ENCODE measurements at regions not wholly inside any gene's neighbourhood (a gene's known extent, or its start where the extent isn't known, plus 50 kb on each side); places are given as distances from the start of the nearest gene placed in this dataset.

DNA sequence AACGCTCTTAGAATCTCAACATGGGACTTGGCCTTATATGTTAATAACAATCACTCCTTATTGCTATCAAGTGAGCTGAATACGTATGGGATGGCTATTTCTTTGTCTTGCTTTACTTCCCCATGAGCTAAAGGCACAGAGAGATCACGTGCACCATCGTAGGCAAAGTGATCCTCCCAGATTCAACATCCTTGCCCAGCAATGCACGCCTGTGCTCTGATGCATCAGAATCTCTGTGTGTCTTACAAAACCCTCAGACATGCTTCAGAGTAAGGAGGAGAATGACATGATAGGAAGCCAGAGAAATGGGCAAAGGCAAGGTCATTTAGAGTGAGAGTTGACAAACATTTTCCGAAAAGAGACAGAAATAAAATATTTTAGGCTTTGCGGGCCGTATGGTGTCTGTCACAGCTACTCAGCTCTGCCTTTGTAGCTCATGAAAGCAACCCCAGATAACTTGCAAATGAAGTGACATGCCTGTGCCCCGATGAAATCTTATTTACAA lies 277.6 kb upstream of the CDH4 start:
- no peak for DNase-seq

DNA sequence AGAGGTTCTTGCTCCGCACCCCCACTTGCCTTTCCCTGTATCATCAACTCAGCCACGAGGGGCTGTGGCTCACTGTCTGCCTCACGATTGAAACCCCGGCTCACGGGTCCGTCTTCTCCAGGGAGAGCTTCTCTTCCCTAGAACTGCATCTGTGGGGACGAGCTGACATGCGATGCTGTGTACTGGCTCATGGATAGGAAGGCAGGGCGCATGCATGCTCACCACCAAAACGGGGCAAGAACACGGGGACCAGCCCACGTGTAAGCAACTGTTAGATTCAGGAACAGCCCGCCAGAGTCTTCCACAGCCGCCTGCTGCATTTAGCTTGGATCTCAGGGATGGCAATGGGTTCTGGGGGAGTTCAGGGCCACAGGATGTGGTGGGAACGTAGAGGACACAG lies 275.9 kb upstream of the CDH4 start:
- no peak for DNase-seq

DNA sequence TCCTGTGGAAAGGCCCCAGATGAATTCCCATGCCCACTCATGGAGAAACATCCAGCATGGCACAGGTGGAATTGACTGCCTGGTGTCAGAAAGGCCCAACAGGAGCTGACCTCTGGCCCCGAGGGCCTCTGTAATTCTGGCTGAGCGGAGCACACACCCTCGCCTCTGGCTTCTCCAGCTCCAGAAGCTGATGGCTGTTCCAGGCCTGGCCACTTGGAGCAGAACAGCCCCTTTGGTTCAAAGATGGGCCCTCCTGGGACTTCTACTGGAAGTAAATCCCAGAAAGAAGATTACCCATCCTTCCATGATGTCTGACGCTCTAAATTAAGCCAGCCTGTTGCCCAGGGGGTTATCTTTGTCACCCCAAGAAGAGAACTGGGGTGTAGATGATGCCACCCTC lies 275.1 kb upstream of the CDH4 start:
- no peak for DNase-seq

DNA sequence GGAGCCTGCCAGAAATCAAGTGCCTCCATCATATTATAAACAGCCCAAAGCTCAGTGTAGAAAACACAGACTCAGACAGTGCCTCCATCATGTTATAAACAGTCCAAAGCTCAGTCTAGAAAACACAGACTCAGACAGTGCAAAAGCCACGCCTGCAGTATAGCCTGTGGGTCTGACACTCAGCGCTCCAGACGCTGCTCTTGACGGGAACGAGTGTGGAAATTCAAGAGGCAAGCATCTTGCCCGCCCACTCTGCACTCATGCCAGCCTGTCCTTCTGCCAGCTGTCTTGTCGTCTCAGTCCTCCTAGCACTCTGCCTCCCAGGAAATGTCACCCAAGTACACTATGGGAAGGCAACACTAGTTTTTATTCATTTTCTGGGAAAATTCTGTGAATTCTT lies 274.2 kb upstream of the CDH4 start:
- peak; percentile 45 for DNase-seq

DNA sequence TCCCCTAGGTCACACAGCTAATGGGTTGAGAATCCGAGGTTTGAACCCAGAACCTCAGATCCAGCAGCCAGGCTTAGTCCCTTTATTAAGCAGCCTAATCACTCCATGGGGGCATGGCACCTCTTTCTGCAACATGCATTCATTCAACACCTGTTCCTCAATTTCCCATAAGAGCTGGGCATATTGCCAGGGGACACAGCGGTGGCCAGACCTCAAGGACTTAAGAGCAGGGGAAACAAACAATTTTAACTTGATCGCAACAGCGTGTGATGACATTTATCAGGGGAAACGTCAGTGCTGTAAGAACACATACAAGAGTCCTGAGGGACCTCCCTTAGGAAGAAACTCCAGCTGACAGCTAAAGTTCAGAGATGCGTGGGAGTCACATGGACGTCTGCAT lies 267.4 kb upstream of the CDH4 start:
- DNase-seq: no peak

DNA sequence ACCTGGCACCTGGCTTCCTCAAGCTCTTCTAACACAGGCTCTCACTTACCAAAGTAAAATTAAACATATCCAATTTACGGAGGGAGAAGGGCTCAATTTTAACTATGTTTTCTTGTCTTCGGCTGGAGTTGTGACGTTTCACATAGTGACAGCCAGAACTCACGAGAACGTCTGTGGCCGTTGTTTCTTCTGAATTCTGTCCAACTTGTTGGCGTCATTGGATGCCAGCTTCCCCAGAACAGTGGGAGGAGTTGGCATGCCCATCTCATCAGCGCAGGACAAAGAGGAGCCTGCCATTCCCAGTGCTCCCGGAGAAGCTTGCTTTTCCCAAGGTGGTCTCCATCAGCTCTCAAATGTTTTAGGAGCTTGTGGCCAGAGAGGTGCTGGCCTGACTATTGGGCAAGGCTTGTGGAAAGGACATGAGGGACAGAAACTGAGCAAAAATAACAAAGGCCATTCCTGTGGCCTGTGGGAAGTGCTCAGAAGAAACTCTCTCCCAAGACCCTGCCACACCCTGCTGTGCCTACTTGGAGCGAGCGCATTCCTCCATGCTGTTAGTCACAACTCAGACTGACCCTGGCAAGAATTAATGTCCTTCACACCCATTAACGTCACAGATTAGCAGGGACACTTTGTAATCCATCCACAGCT lies 265.4 kb upstream of the CDH4 start:
- no peak for DNase-seq

DNA sequence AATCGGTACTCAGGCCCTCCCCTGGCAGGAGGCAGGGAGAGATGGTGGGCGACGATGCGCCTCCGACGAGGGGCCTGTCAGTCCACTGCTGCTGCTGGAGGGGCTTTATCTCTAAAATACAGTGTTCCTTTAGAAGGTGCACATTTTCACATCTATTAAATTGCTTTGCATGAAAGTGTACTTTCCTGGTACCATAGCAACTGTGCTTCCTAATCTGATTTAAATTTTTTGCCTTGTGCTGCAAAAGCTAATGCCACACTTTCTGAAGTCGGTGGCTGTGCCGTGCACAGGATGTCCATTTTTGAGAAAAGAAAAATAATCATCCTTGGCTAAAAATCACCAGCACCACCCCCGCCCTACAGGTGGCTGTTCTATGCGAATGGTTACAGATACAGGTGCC lies 262.0 kb upstream of the CDH4 start:
- DNase-seq: no peak

DNA sequence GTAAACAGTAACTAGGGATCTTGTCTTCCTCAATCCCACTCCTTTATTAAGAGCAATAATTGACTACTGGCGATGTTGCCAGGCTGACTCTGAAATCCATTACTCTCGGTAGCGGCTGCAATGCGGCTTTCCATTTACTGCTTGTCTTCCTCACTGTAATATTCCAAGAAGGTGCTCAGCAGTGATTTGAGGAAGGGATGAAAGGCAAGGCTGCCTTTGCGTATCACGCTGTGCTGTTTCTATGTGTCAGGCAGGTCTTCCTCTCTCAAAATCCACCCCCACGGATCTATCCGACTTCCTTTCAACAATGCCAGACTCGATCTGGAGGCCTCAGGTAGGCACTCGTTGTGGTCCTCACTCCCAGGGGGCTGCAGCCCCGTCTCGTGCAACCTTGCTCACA lies 261.4 kb upstream of the CDH4 start:
- DNase-seq: no peak

DNA sequence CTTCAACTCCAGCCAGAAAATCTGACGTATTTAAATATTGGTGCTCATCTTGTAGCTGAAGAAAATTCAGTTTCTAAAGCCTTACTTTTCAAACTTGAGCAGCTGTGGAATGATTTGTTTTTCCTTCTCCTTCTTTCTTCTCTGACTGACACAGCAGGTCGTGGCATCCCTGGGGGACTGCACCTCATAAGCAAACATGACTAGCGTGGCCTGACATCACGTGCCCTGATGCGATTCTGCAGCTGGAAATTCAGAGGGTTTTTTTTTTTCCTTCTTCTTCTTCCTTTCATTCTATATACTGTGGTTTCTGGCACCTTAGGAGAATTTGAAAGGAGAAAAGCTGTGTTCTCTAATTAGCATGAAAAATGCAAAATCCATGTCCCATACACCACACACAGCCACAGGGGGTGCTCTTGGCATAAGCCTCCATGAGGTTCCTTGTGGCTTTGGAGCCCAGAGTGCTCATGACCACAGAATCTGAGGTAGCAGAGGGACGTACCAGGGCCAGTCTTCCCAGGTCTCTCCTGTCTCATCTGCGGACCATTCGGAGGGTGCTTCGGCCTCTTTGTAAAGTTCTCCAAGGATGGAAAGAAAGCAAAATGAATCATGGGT lies 258.5 kb upstream of the CDH4 start:
- no peak for DNase-seq

DNA sequence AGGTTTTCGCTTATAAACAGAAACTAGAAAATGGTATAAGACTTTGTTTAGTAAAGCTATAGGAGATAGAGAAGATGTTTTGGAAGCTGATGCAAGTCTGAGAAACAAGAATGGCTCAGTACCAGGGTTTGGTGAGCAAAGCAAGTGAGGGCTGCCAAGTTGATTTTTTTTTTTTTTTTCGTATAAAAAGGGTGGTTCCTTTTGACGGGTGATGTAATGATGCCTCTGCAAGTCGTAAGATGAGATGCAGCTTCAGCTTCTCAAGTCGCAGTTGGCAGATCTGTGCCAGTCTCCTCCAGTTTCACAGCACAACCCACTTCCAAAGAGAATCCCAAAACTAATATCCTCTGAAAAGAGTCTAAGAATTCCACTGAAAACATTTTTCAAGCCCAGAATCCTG lies 252.8 kb upstream of the CDH4 start:
- no peak for DNase-seq

DNA sequence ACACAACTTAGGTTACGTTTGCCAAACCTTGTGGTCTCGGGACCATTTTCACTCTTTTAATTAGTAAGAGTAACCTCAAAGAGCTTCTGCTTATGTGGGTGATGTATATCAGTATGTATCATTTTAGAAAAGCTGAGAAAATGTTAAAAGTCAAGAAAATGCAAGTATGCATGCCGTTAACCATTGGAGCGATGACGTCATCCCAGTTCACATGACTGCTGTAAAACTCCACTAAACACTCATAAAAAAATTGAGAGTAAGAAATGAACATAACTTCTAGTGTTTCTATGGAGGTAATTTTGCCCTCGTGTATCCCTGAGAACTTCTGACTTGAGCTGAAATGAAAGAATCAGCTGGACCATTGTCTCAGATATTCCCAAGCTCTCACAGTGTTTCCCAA lies 250.0 kb upstream of the CDH4 start:
- DNase-seq: no peak

DNA sequence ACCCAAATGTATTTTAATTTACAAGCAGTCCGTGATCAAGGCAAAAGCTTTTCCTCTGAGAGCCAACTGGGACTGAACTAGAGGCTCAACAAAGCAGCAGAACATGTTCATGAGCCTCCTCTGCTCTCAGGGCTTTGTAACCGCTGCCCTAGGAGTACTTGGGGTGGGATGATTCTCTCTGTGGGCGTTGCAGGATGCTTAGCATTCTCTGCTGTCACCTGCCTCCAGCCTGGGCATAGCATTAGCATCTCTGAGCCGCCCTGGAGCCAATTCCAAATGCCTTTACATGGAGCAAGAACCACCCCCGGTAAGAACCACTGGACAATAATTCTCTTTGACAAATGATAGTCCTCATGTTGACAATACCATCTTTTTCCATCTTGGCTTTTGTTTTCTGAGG lies 237.6 kb upstream of the CDH4 start:
- no peak for DNase-seq

DNA sequence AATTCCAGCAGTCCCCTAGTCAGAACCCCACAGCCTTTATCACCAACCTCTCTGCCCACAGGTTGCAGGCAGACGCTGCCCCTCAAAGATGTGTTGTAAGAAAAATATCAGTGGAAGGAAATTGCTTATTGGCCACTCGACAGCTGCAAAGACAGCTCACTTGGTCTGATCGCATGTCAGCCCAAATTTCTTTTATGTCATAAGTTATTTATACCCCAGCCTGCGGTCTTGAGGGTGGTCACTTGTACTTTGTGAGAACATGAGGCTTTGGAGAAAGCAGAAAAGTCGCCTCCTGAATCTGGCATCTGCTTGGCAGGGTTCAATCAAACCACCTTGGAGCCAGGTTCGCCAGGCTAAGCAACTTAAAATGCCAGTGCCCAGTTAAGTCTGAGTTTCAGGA lies 236.5 kb upstream of the CDH4 start:
- DNase-seq: no peak

DNA sequence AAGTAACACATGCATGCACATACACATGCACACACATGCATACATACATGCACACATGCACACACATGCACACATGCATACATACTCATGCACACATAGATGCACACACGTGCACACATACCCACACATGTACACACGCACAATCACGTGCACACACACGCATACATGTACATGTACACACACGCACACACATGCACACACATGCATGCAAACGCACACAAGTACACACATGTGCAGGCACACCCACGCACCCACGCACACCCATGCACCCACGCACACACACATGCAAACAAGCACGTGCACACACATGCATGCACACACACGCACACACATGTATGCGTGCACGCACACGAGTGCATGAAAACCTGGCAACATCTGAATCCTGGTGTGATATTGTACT lies 232.7 kb upstream of the CDH4 start:
- DNase-seq: no peak

DNA sequence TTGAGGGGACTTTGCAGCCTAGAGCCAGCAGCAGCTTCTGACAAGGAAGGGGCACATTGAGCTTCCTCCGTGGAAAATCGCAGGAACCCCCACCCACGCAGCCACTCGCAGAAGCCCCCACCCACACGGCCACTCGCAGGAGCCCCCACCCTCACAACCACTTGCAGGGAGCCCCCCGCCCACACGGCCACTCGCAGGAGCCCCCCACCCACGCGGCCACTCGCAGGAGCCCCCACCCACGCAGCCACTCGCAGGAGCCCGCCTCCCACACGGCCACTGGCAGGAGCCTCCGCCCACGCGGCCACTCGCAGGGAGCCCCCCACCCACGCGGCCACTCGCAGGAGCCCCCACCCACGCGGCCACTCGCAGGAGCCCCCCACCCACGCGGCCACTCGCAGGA lies 228.4 kb upstream of the CDH4 start:
- no peak for DNase-seq

DNA sequence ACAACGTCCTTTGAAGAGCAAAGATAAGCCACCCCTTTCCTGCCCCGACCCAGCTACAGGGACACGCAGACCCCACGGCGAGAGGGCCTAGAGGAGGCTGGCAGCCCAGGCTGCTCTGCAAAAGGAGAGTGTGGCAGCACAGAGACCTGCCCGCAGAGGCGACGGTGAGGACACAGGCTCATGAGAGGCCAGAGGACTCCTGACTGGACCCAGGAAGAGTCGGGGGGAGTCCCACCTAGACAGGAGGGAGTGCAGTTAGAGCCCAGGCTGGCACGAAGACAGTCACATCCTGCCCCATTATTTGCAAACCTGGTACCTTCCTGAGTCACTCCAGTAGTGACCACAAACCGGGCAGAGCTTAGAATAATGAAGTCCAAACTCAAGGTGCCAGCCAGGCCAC lies 227.7 kb upstream of the CDH4 start:
- DNase-seq: no peak

DNA sequence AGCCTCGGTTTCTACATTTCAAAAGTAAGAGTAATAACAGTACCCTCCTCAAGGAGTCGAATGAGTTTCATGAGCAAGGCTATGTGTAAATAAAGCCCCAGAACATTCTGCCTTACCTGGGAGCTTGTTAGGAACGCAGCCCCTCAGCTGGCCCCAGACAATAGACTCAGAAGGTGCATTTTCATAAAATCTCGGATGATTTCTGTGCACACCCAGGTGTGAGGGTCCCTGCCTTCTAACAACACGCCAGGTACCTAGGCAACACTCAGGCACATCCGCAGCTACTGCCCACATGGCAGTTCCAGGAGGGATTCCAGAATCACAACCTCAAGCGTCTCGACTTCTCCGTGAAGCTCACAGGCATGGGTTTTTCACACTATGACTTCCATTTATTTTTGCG lies 226.5 kb upstream of the CDH4 start:
- DNase-seq: no peak

DNA sequence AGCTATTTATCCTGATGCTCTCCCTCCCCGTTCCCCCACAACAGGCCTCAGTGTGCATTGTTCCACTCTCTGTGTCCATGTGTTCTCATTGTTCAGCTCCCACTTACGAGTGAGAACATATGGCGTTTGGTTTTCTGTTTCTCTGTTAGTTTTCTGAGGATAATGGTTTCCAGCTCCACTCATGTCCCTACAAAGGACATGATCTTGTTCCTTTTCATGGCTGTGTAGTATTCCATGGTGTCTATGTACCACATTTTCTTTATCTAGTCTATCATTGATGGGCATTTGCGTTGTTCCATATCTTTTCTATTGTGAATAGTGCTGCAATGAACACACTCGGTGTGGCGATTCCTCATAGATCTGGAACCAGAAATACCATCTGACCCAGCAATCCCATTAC lies 225.9 kb upstream of the CDH4 start:
- no peak for DNase-seq

DNA sequence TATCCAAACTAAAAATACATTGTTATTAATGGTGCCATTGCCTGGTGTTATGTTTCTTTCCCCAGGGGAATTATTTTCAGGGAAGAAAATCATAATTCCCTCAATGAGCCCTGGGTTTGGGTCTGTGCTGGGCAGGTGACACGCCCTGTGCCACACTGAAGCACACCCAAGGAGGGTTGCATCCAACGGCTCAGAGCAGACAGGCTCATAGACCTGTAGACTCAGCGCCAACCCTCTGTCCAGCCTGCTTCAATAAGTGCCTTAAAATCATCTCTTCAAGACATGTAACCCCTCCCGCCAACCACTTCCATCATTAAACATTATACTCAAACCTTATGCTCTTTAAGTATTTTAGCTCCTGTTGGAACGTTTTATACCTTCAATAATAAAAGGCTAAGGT lies 225.3 kb upstream of the CDH4 start:
- no peak for DNase-seq

DNA sequence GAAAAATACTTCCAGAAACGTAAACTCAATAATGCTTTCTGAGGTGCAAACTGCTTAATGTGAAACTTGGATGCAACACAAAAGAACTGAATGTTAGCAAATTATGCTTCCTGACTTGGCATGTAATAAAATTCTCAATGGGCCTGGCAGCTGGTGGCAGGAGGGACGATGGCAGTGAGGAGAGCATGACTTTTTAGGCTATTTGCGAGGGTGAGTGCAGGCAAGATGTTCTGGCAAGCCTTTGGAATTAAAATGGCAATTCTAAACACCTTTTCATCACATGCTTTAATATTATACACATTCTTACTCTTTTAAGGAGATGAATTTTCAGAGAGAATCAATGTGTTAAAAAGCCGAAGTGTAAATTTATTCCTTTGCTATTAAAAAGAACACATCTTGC lies 224.8 kb upstream of the CDH4 start:
- no peak for DNase-seq

DNA sequence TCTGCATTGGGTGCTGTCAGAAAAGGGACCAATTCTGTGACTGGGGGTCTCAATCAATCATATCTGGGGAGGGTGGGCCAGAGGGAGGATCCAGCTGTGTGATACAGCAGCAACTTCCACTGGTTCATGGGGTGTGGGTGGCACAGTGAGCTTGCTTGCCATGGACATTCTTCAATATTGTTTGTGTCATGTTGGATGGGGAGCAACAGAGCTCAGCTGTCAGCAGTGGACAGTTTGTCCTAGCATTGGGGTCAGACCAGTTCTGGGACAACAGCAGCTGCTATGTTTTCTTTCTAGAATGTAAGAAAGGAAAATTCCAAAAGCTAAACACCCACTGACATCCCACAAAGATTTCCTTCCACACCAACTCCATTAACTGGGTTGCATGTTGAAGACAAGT lies 221.9 kb upstream of the CDH4 start:
- DNase-seq: no peak

DNA sequence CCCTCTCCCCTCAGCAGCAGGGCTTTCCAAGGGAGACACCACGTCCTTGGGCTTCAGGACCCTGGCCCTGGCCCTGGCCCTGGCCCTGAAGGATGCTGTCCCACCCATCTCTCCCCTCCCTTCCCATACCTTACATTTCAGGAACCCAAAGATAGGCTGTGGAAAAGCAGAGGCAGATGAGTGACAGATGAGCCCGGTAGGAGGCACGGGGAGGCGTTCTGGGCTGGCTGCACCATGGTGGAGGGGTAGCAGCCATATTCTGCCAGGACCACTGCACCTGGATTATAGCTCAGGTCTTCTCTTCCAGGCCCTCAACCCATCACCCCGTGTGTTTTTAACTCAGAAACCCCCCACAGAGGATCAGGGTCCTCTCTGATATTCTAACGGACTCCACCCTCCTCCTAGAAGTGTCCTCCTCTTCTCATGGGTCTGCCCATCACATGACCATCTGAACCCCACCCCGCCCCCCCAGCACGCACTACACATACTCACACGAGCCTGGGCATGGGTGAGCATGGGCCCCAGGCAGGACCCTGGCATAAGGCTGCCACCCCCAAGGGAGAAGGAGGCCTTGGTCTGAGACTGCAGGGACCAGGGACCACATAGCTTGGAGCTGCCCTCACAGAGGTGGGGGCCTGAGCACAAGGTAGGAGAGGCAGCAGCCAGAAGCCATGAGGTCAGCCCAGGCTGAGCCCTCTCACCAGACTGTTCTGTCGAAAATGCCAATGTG lies 220.8 kb upstream of the CDH4 start:
- DNase-seq: no peak

DNA sequence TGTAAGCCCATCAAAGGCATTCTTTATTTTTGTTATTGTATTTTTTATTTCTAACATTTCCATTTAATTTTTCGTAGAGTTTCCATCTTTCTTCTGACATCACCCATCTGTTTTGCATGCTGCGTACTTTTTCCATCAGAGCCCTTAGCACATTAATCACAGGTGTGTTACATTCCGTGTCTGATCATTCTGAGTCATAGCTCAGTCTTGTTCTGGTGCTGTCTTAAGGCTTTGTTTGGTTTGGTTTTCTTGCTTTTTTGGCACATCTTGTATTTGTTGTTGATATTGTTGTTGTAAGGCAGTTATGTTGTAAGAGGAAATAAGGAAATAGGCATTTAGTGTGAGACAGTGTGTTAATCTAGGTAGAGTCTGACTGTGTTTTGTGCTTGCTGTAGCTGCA lies 214.6 kb upstream of the CDH4 start:
- DNase-seq: no peak

DNA sequence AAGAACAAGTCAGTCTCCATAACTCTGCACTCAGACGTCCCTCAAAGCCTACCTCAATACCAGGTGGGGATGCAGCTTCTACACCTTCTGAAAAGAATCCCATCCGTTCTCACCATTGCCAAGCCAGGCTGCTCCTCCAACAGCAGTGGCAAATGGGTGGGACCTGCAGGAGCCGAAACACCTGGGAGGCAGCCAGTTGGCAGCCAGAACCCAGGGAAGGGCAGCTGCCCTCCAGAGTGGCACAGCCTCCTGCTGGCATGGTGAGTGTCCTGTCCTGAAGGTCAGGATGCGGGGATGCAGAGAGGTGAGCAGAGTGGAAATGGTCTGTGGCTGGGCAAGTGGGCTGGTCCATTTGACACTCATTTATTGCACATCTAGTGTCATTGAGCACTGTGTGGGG lies 210.6 kb upstream of the CDH4 start:
- no peak for DNase-seq

Data from right hindlimb (tissue), 1 donor.